Endothelial cell of umbilical vein (primary cell): ENCODE measurements at regions not wholly inside any gene's neighbourhood (a gene's known extent, or its start where the extent isn't known, plus 50 kb on each side); places are given as distances from the start of the nearest gene placed in this dataset.

Experiments used
- CTCF ChIP-seq, 2 donors: IDR thresholded peaks; 1 replicate in 1 of 2; 2 replicates in 1 of 2; pipeline ENCODE4 v1.5.1; 2011; ENCODE audit warnings: low read length in 2 of 2, mild to moderate bottlenecking in 2 of 2, moderate library complexity in 2 of 2, control low read depth in 1 of 2, inconsistent platforms in 1 of 2, low read depth in 1 of 2; ENCODE audit not compliant: insufficient read depth in 1 of 2; ENCODE audit errors: extremely low read depth in 1 of 2
- FOS ChIP-seq: IDR thresholded peaks from 2 replicates; pipeline ENCODE4 v1.6.1; 2011; ENCODE audit warnings: mild to moderate bottlenecking, low read length, moderate library complexity, borderline replicate concordance; ENCODE audit not compliant: insufficient read depth
- GATA2 ChIP-seq: IDR thresholded peaks from 2 replicates; pipeline ENCODE4 v1.7.0; 2011; ENCODE audit warnings: low read depth, mild to moderate bottlenecking, moderate library complexity, mixed read lengths, low read length; ENCODE audit not compliant: insufficient read length, insufficient read depth
- MAX ChIP-seq: IDR thresholded peaks from 2 replicates; pipeline ENCODE4 v1.6.1; 2011; ENCODE audit not compliant: insufficient read depth, insufficient read length
- MYC ChIP-seq: IDR thresholded peaks from one replicate; pipeline ENCODE4 v1.6.1; 2011; ENCODE audit warnings: mild to moderate bottlenecking, low read depth, low read length
- POLR2A ChIP-seq: IDR thresholded peaks from 2 replicates; pipeline ENCODE4 v1.6.1; 2012; ENCODE audit warnings: low read depth, mild to moderate bottlenecking, control low read depth, low read length
- POLR2AphosphoS5 ChIP-seq: IDR thresholded peaks from 2 replicates; pipeline ENCODE4 v1.6.1; 2012; ENCODE audit warnings: low read depth, mild to moderate bottlenecking, control low read depth, low read length, moderate library complexity; ENCODE audit not compliant: insufficient read depth

GRCh38 chr6:155589190-155589589 lies 133.6 kb upstream of the NOX3 start:
- TF ChIP-seq POLR2A (no peak), FOS (no peak), CTCF (IDR thresholded peaks at IDR 0.05; ENCODE audit: extremely low read depth in 1 of 2, insufficient read depth in 1 of 2, low read depth in 1 of 2, low read length in 2 of 2) (no peak), POLR2AphosphoS5 (no peak), MYC (no peak), MAX (no peak), GATA2 (no peak)
